ENCODE measurements at regions not wholly inside any gene's neighbourhood (a gene's known extent, or its start where the extent isn't known, plus 50 kb on each side); places are given as distances from the start of the nearest gene placed in this dataset.

DNA sequence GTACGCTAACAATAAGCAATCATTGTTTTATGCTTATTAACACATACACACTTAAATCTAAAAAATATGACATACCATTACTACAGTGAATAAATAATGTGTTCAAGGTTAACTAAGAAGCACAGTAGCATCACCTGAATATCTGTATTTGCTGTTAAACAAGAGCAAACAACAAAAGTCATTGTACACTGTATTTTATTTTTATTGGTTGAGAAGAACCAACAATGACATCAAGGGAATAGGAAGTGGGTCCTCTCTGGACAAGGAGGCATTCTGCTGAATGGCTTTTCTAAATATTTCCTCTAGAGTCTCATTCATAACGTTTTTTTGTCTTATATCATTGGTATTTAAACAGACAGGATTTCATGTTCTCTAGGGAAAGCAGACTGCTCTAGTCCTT is 460.4 kb downstream of the CDH9 start:
- TF ChIP-seq POLR2A (IDR thresholded peaks at IDR 0.05) (no peak), POLR2AphosphoS5 (IDR thresholded peaks at IDR 0.05) (no peak)
- TF ChIP-seq, protein P1, sequence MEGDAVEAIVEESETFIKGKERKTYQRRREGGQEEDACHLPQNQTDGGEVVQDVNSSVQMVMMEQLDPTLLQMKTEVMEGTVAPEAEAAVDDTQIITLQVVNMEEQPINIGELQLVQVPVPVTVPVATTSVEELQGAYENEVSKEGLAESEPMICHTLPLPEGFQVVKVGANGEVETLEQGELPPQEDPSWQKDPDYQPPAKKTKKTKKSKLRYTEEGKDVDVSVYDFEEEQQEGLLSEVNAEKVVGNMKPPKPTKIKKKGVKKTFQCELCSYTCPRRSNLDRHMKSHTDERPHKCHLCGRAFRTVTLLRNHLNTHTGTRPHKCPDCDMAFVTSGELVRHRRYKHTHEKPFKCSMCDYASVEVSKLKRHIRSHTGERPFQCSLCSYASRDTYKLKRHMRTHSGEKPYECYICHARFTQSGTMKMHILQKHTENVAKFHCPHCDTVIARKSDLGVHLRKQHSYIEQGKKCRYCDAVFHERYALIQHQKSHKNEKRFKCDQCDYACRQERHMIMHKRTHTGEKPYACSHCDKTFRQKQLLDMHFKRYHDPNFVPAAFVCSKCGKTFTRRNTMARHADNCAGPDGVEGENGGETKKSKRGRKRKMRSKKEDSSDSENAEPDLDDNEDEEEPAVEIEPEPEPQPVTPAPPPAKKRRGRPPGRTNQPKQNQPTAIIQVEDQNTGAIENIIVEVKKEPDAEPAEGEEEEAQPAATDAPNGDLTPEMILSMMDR (IDR thresholded peaks at IDR 0.05), result no peak

Measured in gastroesophageal sphincter (tissue), 3 donors.